Liver (tissue), 8 donors: ENCODE measurements at regions not wholly inside any gene's neighbourhood (a gene's known extent, or its start where the extent isn't known, plus 50 kb on each side); places are given as distances from the start of the nearest gene placed in this dataset.

Experiments
- DNase-seq: peaks from one replicate; pipeline ENCODE4 v3.0.0-alpha.2; 2017; ENCODE audit warnings: low spot score
- H3K27ac ChIP-seq, 2 donors: one replicate each; pipeline ENCODE4 v1.7.0; 2013; ENCODE audit warnings: inconsistent platforms in 2 of 2, low read length in 2 of 2, control low read depth in 1 of 2, low read depth in 1 of 2, mild to moderate bottlenecking in 1 of 2
- H3K27me3 ChIP-seq, 4 donors: one replicate each; pipeline versions ENCODE4 v1.6.1 to v1.7.0; 2013; ENCODE audit warnings: low read length in 3 of 4, inconsistent platforms in 1 of 4, mild to moderate bottlenecking in 1 of 4, moderate library complexity in 1 of 4; ENCODE audit not compliant: control insufficient read depth in 4 of 4, insufficient read depth in 4 of 4
- H3K36me3 ChIP-seq, 4 donors: one replicate each; pipeline versions ENCODE4 v1.6.1 to v1.7.0; 2013; ENCODE audit warnings: low read length in 3 of 4, mild to moderate bottlenecking in 3 of 4, low read depth in 1 of 4, moderate library complexity in 1 of 4; ENCODE audit not compliant: control insufficient read depth in 4 of 4, insufficient read depth in 3 of 4
- H3K4me1 ChIP-seq, 4 donors: one replicate each; pipeline versions ENCODE4 v1.6.1 to v1.7.0; 2013; ENCODE audit warnings: low read length in 3 of 4, mild to moderate bottlenecking in 3 of 4, moderate library complexity in 1 of 4; ENCODE audit not compliant: control insufficient read depth in 4 of 4, insufficient read depth in 4 of 4
- H3K4me3 ChIP-seq, 3 donors: one replicate each; pipeline versions ENCODE4 v1.6.1 to v1.7.0; 2013; ENCODE audit warnings: low read length in 3 of 3, control low read depth in 1 of 3, low read depth in 1 of 3, mild to moderate bottlenecking in 1 of 3
- H3K9ac ChIP-seq, 2 donors: one replicate each; pipeline ENCODE4 v1.7.0; 2013; ENCODE audit warnings: low read length in 2 of 2, mild to moderate bottlenecking in 2 of 2, moderate library complexity in 2 of 2, control low read depth in 1 of 2, low read depth in 1 of 2
- H3K9me3 ChIP-seq, 4 donors: one replicate each; pipeline versions ENCODE4 v1.6.1 to v1.7.0; 2013; ENCODE audit warnings: low read length in 3 of 4; ENCODE audit not compliant: control insufficient read depth in 4 of 4
- CTCF ChIP-seq: fragments of 150-350 bp; IDR thresholded peaks from 2 replicates; pipeline ENCODE4 v1.5.1; 2017; ENCODE audit warnings: improper control_type of control experiment, low read depth, low read length; ENCODE audit not compliant: missing input control
- EGR1 ChIP-seq, 2 donors: IDR thresholded peaks; 2 replicates each; pipeline ENCODE4 v1.6.1; 2016 to 2018; ENCODE audit warnings: antibody characterized with exemption in 2 of 2, low read depth in 2 of 2
- FOXA1 ChIP-seq: IDR thresholded peaks from 2 replicates; pipeline ENCODE4 v1.6.1; 2016; ENCODE audit warnings: antibody characterized with exemption
- FOXA2 ChIP-seq: IDR thresholded peaks from 2 replicates; pipeline ENCODE4 v1.6.1; 2016; ENCODE audit warnings: antibody characterized with exemption
- GABPA ChIP-seq, 2 donors: IDR thresholded peaks in 1 of 2; conservative IDR thresholded peaks in 1 of 2; 2 replicates each; pipeline ENCODE4 v1.6.1; 2016; ENCODE audit warnings: antibody characterized with exemption in 2 of 2, mild to moderate bottlenecking in 1 of 2, moderate library complexity in 1 of 2
- HNF4A ChIP-seq, 2 donors: conservative IDR thresholded peaks; 2 replicates each; pipeline ENCODE4 v1.6.1; 2016; ENCODE audit warnings: antibody characterized with exemption in 2 of 2, mild to moderate bottlenecking in 2 of 2
- HNF4G ChIP-seq: IDR thresholded peaks from 2 replicates; pipeline ENCODE4 v1.6.1; 2016; ENCODE audit warnings: antibody characterized with exemption
- JUND ChIP-seq, 2 donors: IDR thresholded peaks; 2 replicates each; pipeline ENCODE4 v1.6.1; 2016; ENCODE audit warnings: antibody characterized with exemption in 2 of 2
- MAX ChIP-seq: IDR thresholded peaks from 2 replicates; pipeline ENCODE4 v1.6.1; 2016; ENCODE audit warnings: antibody characterized with exemption
- NR2F2 ChIP-seq: IDR thresholded peaks from 2 replicates; pipeline ENCODE4 v1.6.1; 2016; ENCODE audit warnings: antibody characterized with exemption
- RAD21 ChIP-seq, 2 donors: IDR thresholded peaks; 2 replicates each; pipeline ENCODE4 v1.6.1; 2016; ENCODE audit warnings: antibody characterized with exemption in 2 of 2, mild to moderate bottlenecking in 2 of 2
- RXRA ChIP-seq, 2 donors: IDR thresholded peaks; 2 replicates each; pipeline ENCODE4 v1.6.1; 2017 to 2018; ENCODE audit warnings: antibody characterized with exemption in 2 of 2, mild to moderate bottlenecking in 1 of 2
- TAF1 ChIP-seq: conservative IDR thresholded peaks from 2 replicates; pipeline ENCODE4 v1.6.1; 2016; ENCODE audit warnings: antibody characterized with exemption, mild to moderate bottlenecking
- YY1 ChIP-seq: IDR thresholded peaks from 2 replicates; pipeline ENCODE4 v1.6.1; 2016; ENCODE audit warnings: antibody characterized with exemption, mild to moderate bottlenecking
- WGBS: extraction: QIAGEN DNeasy Blood & Tissue Kit; methylation state at CpG from one replicate; pipeline ENCODE4 v1.1.7; 2013; 5-methylcytosine and 5-hydroxymethylcytosine counted together
- TF ChIP-seq, protein P1 (sequence below): IDR thresholded peaks from 2 replicates; pipeline ENCODE4 v1.6.1; 2016; ENCODE audit warnings: antibody characterized with exemption, mild to moderate bottlenecking
- TF ChIP-seq, protein P2 (sequence below): IDR thresholded peaks from 2 replicates; pipeline ENCODE4 v1.6.1; 2016; ENCODE audit warnings: antibody characterized with exemption
- donor health status: healthy.
- donor health status: healthy.
- donor health status: healthy.
- donor health status: healthy.
- donor health status: healthy.

- TF ChIP-seq, protein P1, sequence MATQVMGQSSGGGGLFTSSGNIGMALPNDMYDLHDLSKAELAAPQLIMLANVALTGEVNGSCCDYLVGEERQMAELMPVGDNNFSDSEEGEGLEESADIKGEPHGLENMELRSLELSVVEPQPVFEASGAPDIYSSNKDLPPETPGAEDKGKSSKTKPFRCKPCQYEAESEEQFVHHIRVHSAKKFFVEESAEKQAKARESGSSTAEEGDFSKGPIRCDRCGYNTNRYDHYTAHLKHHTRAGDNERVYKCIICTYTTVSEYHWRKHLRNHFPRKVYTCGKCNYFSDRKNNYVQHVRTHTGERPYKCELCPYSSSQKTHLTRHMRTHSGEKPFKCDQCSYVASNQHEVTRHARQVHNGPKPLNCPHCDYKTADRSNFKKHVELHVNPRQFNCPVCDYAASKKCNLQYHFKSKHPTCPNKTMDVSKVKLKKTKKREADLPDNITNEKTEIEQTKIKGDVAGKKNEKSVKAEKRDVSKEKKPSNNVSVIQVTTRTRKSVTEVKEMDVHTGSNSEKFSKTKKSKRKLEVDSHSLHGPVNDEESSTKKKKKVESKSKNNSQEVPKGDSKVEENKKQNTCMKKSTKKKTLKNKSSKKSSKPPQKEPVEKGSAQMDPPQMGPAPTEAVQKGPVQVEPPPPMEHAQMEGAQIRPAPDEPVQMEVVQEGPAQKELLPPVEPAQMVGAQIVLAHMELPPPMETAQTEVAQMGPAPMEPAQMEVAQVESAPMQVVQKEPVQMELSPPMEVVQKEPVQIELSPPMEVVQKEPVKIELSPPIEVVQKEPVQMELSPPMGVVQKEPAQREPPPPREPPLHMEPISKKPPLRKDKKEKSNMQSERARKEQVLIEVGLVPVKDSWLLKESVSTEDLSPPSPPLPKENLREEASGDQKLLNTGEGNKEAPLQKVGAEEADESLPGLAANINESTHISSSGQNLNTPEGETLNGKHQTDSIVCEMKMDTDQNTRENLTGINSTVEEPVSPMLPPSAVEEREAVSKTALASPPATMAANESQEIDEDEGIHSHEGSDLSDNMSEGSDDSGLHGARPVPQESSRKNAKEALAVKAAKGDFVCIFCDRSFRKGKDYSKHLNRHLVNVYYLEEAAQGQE, result no peak
- no peak for TF ChIP-seq CTCF
- no peak for TF ChIP-seq HNF4G
- no peak for TF ChIP-seq JUND (IDR thresholded peaks at IDR 0.05)
- no peak for TF ChIP-seq RXRA (IDR thresholded peaks at IDR 0.05)
- no peak for TF ChIP-seq TAF1
- no peak for TF ChIP-seq GABPA (IDR thresholded peaks at IDR 0.05 in 1 of 2, conservative IDR thresholded peaks at IDR 0.05 in 1 of 2)
- no peak for TF ChIP-seq YY1
- no peak for TF ChIP-seq FOXA1
Measured at GRCh38 chr6:20284672-20285071, 72.4 kb upstream of the MBOAT1 start (continued).

- no peak for TF ChIP-seq TAF1
- no peak for TF ChIP-seq GABPA (IDR thresholded peaks at IDR 0.05 in 1 of 2, conservative IDR thresholded peaks at IDR 0.05 in 1 of 2)
- TF ChIP-seq EGR1 (IDR thresholded peaks at IDR 0.05; ENCODE audit: low read depth in 2 of 2), result no peak
- TF ChIP-seq RXRA (IDR thresholded peaks at IDR 0.05), result no peak
- no peak for TF ChIP-seq HNF4G
- no peak for TF ChIP-seq FOXA2
- TF ChIP-seq FOXA1, result no peak
- no peak for TF ChIP-seq YY1
- no peak for TF ChIP-seq CTCF
- TF ChIP-seq, protein P2, sequence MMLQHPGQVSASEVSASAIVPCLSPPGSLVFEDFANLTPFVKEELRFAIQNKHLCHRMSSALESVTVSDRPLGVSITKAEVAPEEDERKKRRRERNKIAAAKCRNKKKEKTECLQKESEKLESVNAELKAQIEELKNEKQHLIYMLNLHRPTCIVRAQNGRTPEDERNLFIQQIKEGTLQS, result no peak
- TF ChIP-seq MAX, result no peak
- no peak for TF ChIP-seq JUND (IDR thresholded peaks at IDR 0.05)
- TF ChIP-seq RAD21 (IDR thresholded peaks at IDR 0.05), result no peak
- no peak for TF ChIP-seq NR2F2
- TF ChIP-seq, protein P1, result no peak
- TF ChIP-seq HNF4A (conservative IDR thresholded peaks at IDR 0.05), result no peak
- no peaks in the 10 kb centered on the region for H3K9me3 ChIP-seq
Measured at GRCh38 chr6:20286968-20287565, 74.8 kb upstream of the MBOAT1 start.

More at GRCh38 chr6:20286968-20287565, 74.8 kb upstream of the MBOAT1 start:
- Histone ChIP-seq H3K4me3 (no peak overlapping the region), H3K4me1 (no peaks in the 10 kb centered on the region), H3K27ac (no peak overlapping the region), H3K9ac (no peak overlapping the region), H3K27me3 (no peaks in the 10 kb centered on the region), H3K36me3 (no peaks in the 10 kb centered on the region)
- no peak for DNase-seq
- WGBS, result 75% methylated on average over 1 of the region's 1 CpG
